Gastroesophageal sphincter (tissue), 4 donors: ENCODE measurements at regions not wholly inside any gene's neighbourhood (a gene's known extent, or its start where the extent isn't known, plus 50 kb on each side); places are given as distances from the start of the nearest gene placed in this dataset.

ENCODE experiments used
- ATAC-seq: fragments of 150-250 bp; one replicate; pipeline ENCODE4 v1.9.1; 2016; ENCODE audit warnings: mild to moderate bottlenecking, moderate library complexity
- H3K27ac ChIP-seq, 4 donors: fragments of 200-600 bp; sonication (generic) in 3 of 4; 1 replicate in 3 of 4; 2 replicates in 1 of 4; pipeline ENCODE4 v1.5.1; 2016 to 2019
- H3K27me3 ChIP-seq: fragments of 200-600 bp; sonication (generic); one replicate; pipeline ENCODE4 v1.5.1; 2019
- H3K36me3 ChIP-seq, 2 donors: fragments of 200-600 bp; sonication (generic); one replicate each; pipeline ENCODE4 v1.5.1; 2019; ENCODE audit warnings: control low read depth in 1 of 2
- H3K4me1 ChIP-seq, 3 donors: fragments of 200-600 bp; sonication (generic); 1 replicate in 2 of 3; 2 replicates in 1 of 3; pipeline ENCODE4 v1.5.1; 2016 to 2019; ENCODE audit warnings: control low read depth in 2 of 3
- H3K4me3 ChIP-seq, 2 donors: fragments of 200-600 bp; sonication (generic); one replicate each; pipeline ENCODE4 v1.5.1; 2019; ENCODE audit warnings: mild to moderate bottlenecking in 1 of 2, moderate library complexity in 1 of 2
- H3K9me3 ChIP-seq, 3 donors: fragments of 200-600 bp; sonication (generic); one replicate each; pipeline ENCODE4 v1.5.1; 2017 to 2019; ENCODE audit warnings: control low read depth in 2 of 3
- CTCF ChIP-seq, 4 experiments: fragments of 200-600 bp in 2 of 4; fragments of 450-650 bp in 2 of 4; sonication (generic) in 1 of 4; IDR thresholded peaks; one replicate each; pipeline ENCODE4 v1.5.1; 2017 to 2019; ENCODE audit warnings: antibody characterized with exemption in 4 of 4, mild to moderate bottlenecking in 2 of 4, moderate library complexity in 2 of 4
- EP300 ChIP-seq: sonication (generic); formaldehyde crosslinking; IDR thresholded peaks from one replicate; pipeline ENCODE4 v1.6.1; 2017; ENCODE audit warnings: antibody characterized with exemption, mild to moderate bottlenecking
- POLR2A ChIP-seq, 2 donors: fragments of 450-650 bp; IDR thresholded peaks; one replicate each; pipeline ENCODE4 v1.6.1; 2017; ENCODE audit warnings: antibody characterized with exemption in 2 of 2, mild to moderate bottlenecking in 2 of 2, moderate library complexity in 1 of 2
- POLR2AphosphoS5 ChIP-seq: sonication (generic); formaldehyde crosslinking; IDR thresholded peaks from one replicate; pipeline ENCODE4 v1.6.1; 2017; ENCODE audit warnings: antibody characterized with exemption
- WGBS, 2 donors: methylation state at CpG; one replicate each; pipeline ENCODE4 v1.1.5; 2018; ENCODE audit warnings: low coverage in 1 of 2; 5-methylcytosine and 5-hydroxymethylcytosine counted together
- small RNA-seq, 4 donors: library from RNA; depleted of rRNA; stranded (forward); fragments of <200 nt; gene quantifications; one replicate each; pipeline ENCODE3, GENCODE V24; 2016

DNA sequence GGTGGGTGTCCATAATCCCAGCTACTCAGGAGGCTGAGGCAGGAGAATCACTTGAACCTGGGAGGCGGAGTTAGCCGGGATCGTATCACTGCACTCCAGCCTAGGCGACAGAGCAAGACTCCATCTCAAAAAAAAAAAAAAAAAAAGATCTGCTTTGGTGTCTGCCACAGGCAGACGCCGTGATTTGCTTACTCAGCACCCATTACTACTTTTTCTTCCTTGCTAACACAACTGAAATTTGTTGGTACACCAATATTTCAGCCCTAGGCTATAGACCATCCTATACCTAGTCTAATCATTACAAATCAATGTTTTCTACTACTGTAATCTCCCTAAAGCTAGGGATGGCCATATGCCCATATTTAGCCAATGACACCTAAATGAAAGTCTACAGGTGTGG, 53.5 kb upstream of the PARD3 start:
- TF ChIP-seq CTCF (IDR thresholded peaks at IDR 0.05) (no peak), POLR2A (IDR thresholded peaks at IDR 0.05) (no peak), POLR2AphosphoS5 (no peak), EP300 (no peak)
- Histone ChIP-seq H3K4me3 (no peak overlapping the region), H3K27ac (no peak overlapping the region), H3K27me3 (no peaks in the 10 kb centered on the region), H3K9me3 (no peaks in the 10 kb centered on the region), H3K36me3 (no peaks in the 10 kb centered on the region), H3K4me1 (peaks cover 0 to 19% (median 10%) of the 10 kb centered on the region in 3 donors)
- ATAC-seq, result no peak
- 85 to 98% methylated on average over 4 to 6 of the region's 6 CpGs for WGBS, 2 donors

GRCh38 chr10:34866848-34867247, 51.8 kb upstream of the PARD3 start:
- Histone ChIP-seq H3K9me3 (no peaks in the 10 kb centered on the region), H3K4me3 (no peak overlapping the region), H3K36me3 (no peaks in the 10 kb centered on the region), H3K4me1 (peaks cover 0 to 37% (median 10%) of the 10 kb centered on the region in 3 donors), H3K27me3 (no peaks in the 10 kb centered on the region), H3K27ac (no peak overlapping the region)
- no peak for ATAC-seq
- WGBS, 2 donors, result 58 to 69% methylated on average over 2 to 3 of the region's 3 CpGs
- no peak for TF ChIP-seq POLR2A (IDR thresholded peaks at IDR 0.05)
- no peak for TF ChIP-seq POLR2AphosphoS5
- TF ChIP-seq EP300, result no peak
- TF ChIP-seq CTCF (IDR thresholded peaks at IDR 0.05), result no peak

Small RNA genes in the stretch of these regions (small RNA-seq; reads per million reads assigned to genes)
- gene RNU6-193P (0 reads per million in 4 donors), gene RNU6-847P (0 reads per million in 4 donors), gene SS18L2P1 (0 reads per million in 4 donors)
